LNCaP clone FGC (cell line): ENCODE measurements at regions not wholly inside any gene's neighbourhood (a gene's known extent, or its start where the extent isn't known, plus 50 kb on each side); places are given as distances from the start of the nearest gene placed in this dataset.

ENCODE experiments used
- DNase-seq: peaks from one replicate; pipeline ENCODE4 v3.0.0-alpha.2; 2011; ENCODE audit warnings: low read depth
- H3K4me3 ChIP-seq: 2 replicates; pipeline ENCODE4 v1.5.1; 2011; ENCODE audit warnings: mild to moderate bottlenecking, low read depth, low read length, control low read depth
- CTCF ChIP-seq: IDR thresholded peaks from 2 replicates; pipeline ENCODE4 v1.5.1; 2012; ENCODE audit warnings: mild to moderate bottlenecking; ENCODE audit not compliant: control insufficient read depth, insufficient read depth; ENCODE audit errors: extremely low read depth

- H3K4me3 ChIP-seq: no peak overlapping the region
- TF ChIP-seq CTCF: no peak
- DNase-seq: no peak
Measured at GRCh38 chr1:215397106-215397505, 170.0 kb upstream of the KCTD3 start.

GRCh38 chr1:215397843-215398242 lies 169.3 kb upstream of the KCTD3 start:
- no peak for DNase-seq
- H3K4me3 ChIP-seq: no peak overlapping the region
- no peak for TF ChIP-seq CTCF

GRCh38 chr1:215399787-215400186 lies 167.3 kb upstream of the KCTD3 start:
- no peak overlapping the region for H3K4me3 ChIP-seq
- no peak for DNase-seq
- TF ChIP-seq CTCF: no peak

- H3K4me3 ChIP-seq: no peak overlapping the region
- TF ChIP-seq CTCF: no peak
- DNase-seq: no peak
Measured at GRCh38 chr1:215400741-215401140, 166.4 kb upstream of the KCTD3 start.

- no peak overlapping the region for H3K4me3 ChIP-seq
- TF ChIP-seq CTCF: no peak
- no peak for DNase-seq
Measured at GRCh38 chr1:215402147-215402546, 165.0 kb upstream of the KCTD3 start.

- TF ChIP-seq CTCF: no peak
- no peak for DNase-seq
- no peak overlapping the region for H3K4me3 ChIP-seq
Measured at GRCh38 chr1:215405211-215405610, 161.9 kb upstream of the KCTD3 start.

GRCh38 chr1:215406927-215407326 lies 160.2 kb upstream of the KCTD3 start:
- TF ChIP-seq CTCF: no peak
- no peak for DNase-seq
- no peak overlapping the region for H3K4me3 ChIP-seq
